Brain microvascular endothelial cell (primary cell): ENCODE measurements at regions not wholly inside any gene's neighbourhood (a gene's known extent, or its start where the extent isn't known, plus 50 kb on each side); places are given as distances from the start of the nearest gene placed in this dataset.

ENCODE experiments used
- DNase-seq: peaks from one replicate; pipeline ENCODE4 v3.0.0-alpha.2; 2020
- H3K27ac ChIP-seq: fragments of 250-450 bp; sonication (Bioruptor Pico); 2 replicates; pipeline ENCODE4 v1.5.1; 2020; ENCODE audit warnings: mild to moderate bottlenecking, moderate library complexity
- H3K27me3 ChIP-seq: fragments of 250-450 bp; sonication (Bioruptor Pico); replicated peaks from 2 replicates; pipeline ENCODE4 v1.5.1; 2020; ENCODE audit warnings: mild to moderate bottlenecking
- H3K36me3 ChIP-seq: fragments of 250-450 bp; sonication (Bioruptor Pico); replicated peaks from 2 replicates; pipeline ENCODE4 v1.5.1; 2020; ENCODE audit warnings: mild to moderate bottlenecking
- H3K4me3 ChIP-seq: 2 replicates; pipeline ENCODE4 v1.5.1; 2011; ENCODE audit warnings: low read depth, mild to moderate bottlenecking, control low read depth, low read length, moderate library complexity
- CTCF ChIP-seq: IDR thresholded peaks from 2 replicates; pipeline ENCODE4 v1.5.1; 2011; ENCODE audit warnings: low read depth, mild to moderate bottlenecking, moderate library complexity, low read length, control low read depth, inconsistent platforms; ENCODE audit errors: missing control alignments
- in situ Hi-C: cut with HindIII; loops from 2 replicates; pipeline ENCODE4 v1.10.0; 2017; ENCODE audit warnings: low sequenced_read_pairs, low pct_ligation_motif_present

GRCh38 chr2:155600914-155601760 is 731.4 kb downstream of the NR4A2 start:
- Histone ChIP-seq H3K36me3 (no peaks in the 10 kb centered on the region), H3K27me3 (no peaks in the 10 kb centered on the region), H3K27ac (no peak overlapping the region), H3K4me3 (no peak overlapping the region)
- no peak for TF ChIP-seq CTCF
- no peak for DNase-seq
- in situ Hi-C loops: no loop called here

- no peaks in the 10 kb centered on the region for H3K27me3 ChIP-seq
- no peaks in the 10 kb centered on the region for H3K36me3 ChIP-seq
- no peak overlapping the region for H3K4me3 ChIP-seq
- H3K27ac ChIP-seq: no peak overlapping the region
- in situ Hi-C loops: no loop called here
- no peak for DNase-seq
- TF ChIP-seq CTCF: no peak
Measured at GRCh38 chr2:155600296-155600695, 732.2 kb downstream of the NR4A2 start.

GRCh38 chr2:155599834-155600233 is 732.7 kb downstream of the NR4A2 start:
- TF ChIP-seq CTCF: no peak
- in situ Hi-C loops: no loop called here

GRCh38 chr2:155583674-155584195 is 748.8 kb downstream of the NR4A2 start:
- Histone ChIP-seq H3K4me3 (no peak overlapping the region), H3K36me3 (no peaks in the 10 kb centered on the region), H3K27ac (no peak overlapping the region), H3K27me3 (no peaks in the 10 kb centered on the region)
- no peak for DNase-seq
- in situ Hi-C loops: no loop called here
- no peak for TF ChIP-seq CTCF

More at GRCh38 chr2:155599834-155600233, 732.7 kb downstream of the NR4A2 start:
- H3K36me3 ChIP-seq: no peaks in the 10 kb centered on the region
- H3K27me3 ChIP-seq: no peaks in the 10 kb centered on the region
- no peak overlapping the region for H3K27ac ChIP-seq
- no peak overlapping the region for H3K4me3 ChIP-seq
- no peak for DNase-seq

- H3K4me3 ChIP-seq: no peak overlapping the region
- TF ChIP-seq CTCF: no peak
- no peaks in the 10 kb centered on the region for H3K27me3 ChIP-seq
- no peak for DNase-seq
- no peaks in the 10 kb centered on the region for H3K36me3 ChIP-seq
- no peak overlapping the region for H3K27ac ChIP-seq
- in situ Hi-C loops: no loop called here
Measured at GRCh38 chr2:155574941-155575340, 757.6 kb downstream of the NR4A2 start.
